HEK293 (cell line): ENCODE measurements at regions not wholly inside any gene's neighbourhood (a gene's known extent, or its start where the extent isn't known, plus 50 kb on each side); places are given as distances from the start of the nearest gene placed in this dataset.

Experiments
- CTCF ChIP-seq: fragments of 450-650 bp; formaldehyde crosslinking; IDR thresholded peaks from 2 replicates; pipeline ENCODE4 v1.5.1; 2016; ENCODE audit warnings: missing biosample characterization, missing genetic modification characterization
- KLF16 ChIP-seq: fragments of 450-650 bp; formaldehyde crosslinking; IDR thresholded peaks from 2 replicates; pipeline ENCODE4 v1.5.1; 2017; ENCODE audit warnings: missing biosample characterization, missing genetic modification characterization
- MYNN ChIP-seq: fragments of 450-650 bp; formaldehyde crosslinking; IDR thresholded peaks from 2 replicates; pipeline ENCODE4 v1.5.1; 2016; ENCODE audit warnings: missing biosample characterization, missing genetic modification characterization, borderline replicate concordance
- PRDM10 ChIP-seq: fragments of 450-650 bp; formaldehyde crosslinking; IDR thresholded peaks from 2 replicates; pipeline ENCODE4 v1.5.1; 2016; ENCODE audit warnings: missing biosample characterization, missing genetic modification characterization
- ZFP41 ChIP-seq: fragments of 450-650 bp; formaldehyde crosslinking; IDR thresholded peaks from 2 replicates; pipeline ENCODE4 v1.5.1; 2016; ENCODE audit warnings: missing biosample characterization, missing genetic modification characterization, borderline replicate concordance
- ZNF146 ChIP-seq: fragments of 450-650 bp; formaldehyde crosslinking; IDR thresholded peaks from 2 replicates; pipeline ENCODE4 v1.5.1; 2016; ENCODE audit warnings: missing biosample characterization, missing genetic modification characterization
- ZNF175 ChIP-seq: fragments of 450-650 bp; formaldehyde crosslinking; IDR thresholded peaks from 2 replicates; pipeline ENCODE4 v1.5.1; 2016; ENCODE audit warnings: missing biosample characterization, missing genetic modification characterization
- ZNF24 ChIP-seq: fragments of 450-650 bp; formaldehyde crosslinking; IDR thresholded peaks from 2 replicates; pipeline ENCODE4 v1.5.1; 2016; ENCODE audit warnings: missing biosample characterization, missing genetic modification characterization
- ZNF354C ChIP-seq: fragments of 450-650 bp; formaldehyde crosslinking; IDR thresholded peaks from 2 replicates; pipeline ENCODE4 v1.5.1; 2016; ENCODE audit warnings: missing biosample characterization, missing genetic modification characterization, low read depth, borderline replicate concordance
- ZNF76 ChIP-seq: fragments of 450-650 bp; formaldehyde crosslinking; IDR thresholded peaks from 2 replicates; pipeline ENCODE4; 2016; ENCODE audit warnings: low read depth, missing biosample characterization, missing genetic modification characterization, borderline replicate concordance
- ZNF830 ChIP-seq: fragments of 450-650 bp; IDR thresholded peaks from 2 replicates; pipeline ENCODE4 v1.5.0; 2018; ENCODE audit warnings: missing biosample characterization, missing genetic modification characterization, low read depth, mild to moderate bottlenecking, moderate library complexity

GRCh38 chr2:234388591-234388990, 108.3 kb downstream of the ARL4C start:
- TF ChIP-seq ZNF76 (tag by site-specific recombination) (no peak), CTCF (tag by site-specific recombination) (no peak), MYNN (tag by site-specific recombination) (no peak), ZNF354C (tag by site-specific recombination) (no peak), ZNF175 (no peak), ZNF146 (tag by site-specific recombination) (no peak), ZNF24 (tag by site-specific recombination) (no peak), ZNF830 (tag by site-specific recombination) (no peak), ZFP41 (tag by site-specific recombination) (no peak), PRDM10 (tag by site-specific recombination) (no peak), KLF16 (no peak)
